ENCODE measurements at regions not wholly inside any gene's neighbourhood (a gene's known extent, or its start where the extent isn't known, plus 50 kb on each side); places are given as distances from the start of the nearest gene placed in this dataset.
"Not testable (repeated sequence)": the region's sequence is repeated elsewhere in the genome, so short reads cannot be mapped to it uniquely, and the experiment has no call there.

GRCh38 chr13:89455225-89455624 is 1784.1 kb downstream of the SLITRK5 start:
- no peak overlapping the region for H3K27ac ChIP-seq
- no peaks in the 10 kb centered on the region for H3K36me3 ChIP-seq (replicated peaks; ENCODE audit: insufficient read depth, low read depth)
- no peaks in the 10 kb centered on the region for H3K9me2 ChIP-seq (replicated peaks; ENCODE audit: insufficient read depth)
- no peak overlapping the region for H3K4me3 ChIP-seq
- no peaks in the 10 kb centered on the region for H3K4me1 ChIP-seq (ENCODE audit: insufficient read depth)
- no peaks in the 10 kb centered on the region for H4K20me1 ChIP-seq (ENCODE audit: insufficient read depth, poor library complexity, severe bottlenecking)
- TF ChIP-seq EZH2 (IDR thresholded peaks at IDR 0.05; ENCODE audit: borderline replicate concordance) (no peak), CTCF (IDR thresholded peaks at IDR 0.05; ENCODE audit: poor library complexity) (no peak), EZH2phosphoT487 (IDR thresholded peaks at IDR 0.05; ENCODE audit: low read depth, severe bottlenecking, unreplicated experiment) (no peak)
- H3K27me3 ChIP-seq = no peaks in the 10 kb centered on the region
- no peaks in the 10 kb centered on the region for H3K9me3 ChIP-seq (ENCODE audit: low read depth)
- WGBS (ENCODE audit: low lambda C conversion rate, missing lambda C conversion rate) = 86% methylated on average over 1 of the region's 1 CpG
- H3K79me2 ChIP-seq = no peaks in the 10 kb centered on the region
- DNase-seq (ENCODE audit: low spot score) = no peak
- H2AFZ ChIP-seq = no peak overlapping the region
- no peak overlapping the region for H3K4me2 ChIP-seq

- no peak overlapping the region for H3K4me3 ChIP-seq
- no peaks in the 10 kb centered on the region for H3K27me3 ChIP-seq
- no peaks in the 10 kb centered on the region for H3K9me3 ChIP-seq (ENCODE audit: low read depth)
- TF ChIP-seq EZH2phosphoT487 (IDR thresholded peaks at IDR 0.05; ENCODE audit: low read depth, severe bottlenecking, unreplicated experiment) = no peak
- no peak for TF ChIP-seq CTCF (IDR thresholded peaks at IDR 0.05; ENCODE audit: poor library complexity)
- no peak for TF ChIP-seq EZH2 (IDR thresholded peaks at IDR 0.05; ENCODE audit: borderline replicate concordance)
- H2AFZ ChIP-seq = no peak overlapping the region
- H3K27ac ChIP-seq = no peak overlapping the region
- WGBS (ENCODE audit: low lambda C conversion rate, missing lambda C conversion rate) = 77% methylated on average over 2 of the region's 2 CpGs
- no peaks in the 10 kb centered on the region for H3K4me1 ChIP-seq (ENCODE audit: insufficient read depth)
- H3K79me2 ChIP-seq = no peaks in the 10 kb centered on the region
- H3K36me3 ChIP-seq (replicated peaks; ENCODE audit: insufficient read depth, low read depth) = no peaks in the 10 kb centered on the region
- DNase-seq (ENCODE audit: low spot score) = no peak
- H4K20me1 ChIP-seq (ENCODE audit: insufficient read depth, poor library complexity, severe bottlenecking) = no peaks in the 10 kb centered on the region
- H3K9me2 ChIP-seq (replicated peaks; ENCODE audit: insufficient read depth) = no peaks in the 10 kb centered on the region
- no peak overlapping the region for H3K4me2 ChIP-seq
These were observed 1784.6 kb downstream of the SLITRK5 start for GRCh38 chr13:89455741-89456140.

- TF ChIP-seq EZH2phosphoT487 (IDR thresholded peaks at IDR 0.05; ENCODE audit: low read depth, severe bottlenecking, unreplicated experiment) = no peak
- no peak for TF ChIP-seq EZH2 (IDR thresholded peaks at IDR 0.05; ENCODE audit: borderline replicate concordance)
- TF ChIP-seq CTCF (IDR thresholded peaks at IDR 0.05; ENCODE audit: poor library complexity) = no peak
- Histone ChIP-seq H4K20me1 (ENCODE audit: insufficient read depth, poor library complexity, severe bottlenecking) (no peaks in the 10 kb centered on the region), H3K4me3 (no peak overlapping the region), H3K27ac (no peak overlapping the region), H3K27me3 (no peaks in the 10 kb centered on the region), H3K9me2 (replicated peaks; ENCODE audit: insufficient read depth) (no peaks in the 10 kb centered on the region), H3K4me2 (no peak overlapping the region), H3K9me3 (ENCODE audit: low read depth) (no peaks in the 10 kb centered on the region), H3K79me2 (no peaks in the 10 kb centered on the region), H3K36me3 (replicated peaks; ENCODE audit: insufficient read depth, low read depth) (no peaks in the 10 kb centered on the region), H2AFZ (no peak overlapping the region), H3K4me1 (ENCODE audit: insufficient read depth) (no peaks in the 10 kb centered on the region)
- 68% methylated on average over 4 of the region's 4 CpGs for WGBS (ENCODE audit: low lambda C conversion rate, missing lambda C conversion rate)
- DNase-seq (ENCODE audit: low spot score) = peak; percentile 10
These were observed 1786.8 kb downstream of the SLITRK5 start for GRCh38 chr13:89457977-89458376.

- H3K27me3 ChIP-seq = no peaks in the 10 kb centered on the region
These were observed 1787.3 kb downstream of the SLITRK5 start for GRCh38 chr13:89458456-89458855.

GRCh38 chr13:89460895-89461294 is 1789.7 kb downstream of the SLITRK5 start:
- not testable (repeated sequence) for H3K79me2 ChIP-seq; H3K9me3 ChIP-seq (ENCODE audit: low read depth)

More at GRCh38 chr13:89458456-89458855, 1787.3 kb downstream of the SLITRK5 start:
- DNase-seq (ENCODE audit: low spot score) = no peak
- TF ChIP-seq EZH2phosphoT487 (IDR thresholded peaks at IDR 0.05; ENCODE audit: low read depth, severe bottlenecking, unreplicated experiment) (no peak), CTCF (IDR thresholded peaks at IDR 0.05; ENCODE audit: poor library complexity) (no peak), EZH2 (IDR thresholded peaks at IDR 0.05; ENCODE audit: borderline replicate concordance) (no peak)
- no peak overlapping the region for H3K27ac ChIP-seq
- no peaks in the 10 kb centered on the region for H3K9me3 ChIP-seq (ENCODE audit: low read depth)
- no peak overlapping the region for H3K4me3 ChIP-seq
- H3K4me1 ChIP-seq (ENCODE audit: insufficient read depth) = no peaks in the 10 kb centered on the region
- 75% methylated on average over 1 of the region's 1 CpG for WGBS (ENCODE audit: low lambda C conversion rate, missing lambda C conversion rate)
- H3K36me3 ChIP-seq (replicated peaks; ENCODE audit: insufficient read depth, low read depth) = no peaks in the 10 kb centered on the region
- H4K20me1 ChIP-seq (ENCODE audit: insufficient read depth, poor library complexity, severe bottlenecking) = no peaks in the 10 kb centered on the region
- no peaks in the 10 kb centered on the region for H3K9me2 ChIP-seq (replicated peaks; ENCODE audit: insufficient read depth)
- H3K4me2 ChIP-seq = no peak overlapping the region
- H3K79me2 ChIP-seq = no peaks in the 10 kb centered on the region
- no peak overlapping the region for H2AFZ ChIP-seq

More at GRCh38 chr13:89460895-89461294, 1789.7 kb downstream of the SLITRK5 start:
- H3K27ac ChIP-seq; H3K4me1 ChIP-seq (ENCODE audit: insufficient read depth); H3K36me3 ChIP-seq (replicated peaks; ENCODE audit: insufficient read depth, low read depth); H4K20me1 ChIP-seq (ENCODE audit: insufficient read depth, poor library complexity, severe bottlenecking); H3K9me2 ChIP-seq (replicated peaks; ENCODE audit: insufficient read depth); H2AFZ ChIP-seq; H3K4me3 ChIP-seq; H3K4me2 ChIP-seq; H3K27me3 ChIP-seq; DNase-seq (ENCODE audit: low spot score): not testable (repeated sequence)
